Natural killer cell (primary cell): ENCODE measurements at regions not wholly inside any gene's neighbourhood (a gene's known extent, or its start where the extent isn't known, plus 50 kb on each side); places are given as distances from the start of the nearest gene placed in this dataset.

Experiments used
- ATAC-seq, 3 donors: fragments of 150-1000 bp in 2 of 3; fragments of 200-7000 bp in 1 of 3; cut with Tn5 transposase; 1 replicate in 1 of 3; 2 replicates in 2 of 3; pipeline ENCODE4 v1.10.0; 2021; ENCODE audit warnings: mild to moderate bottlenecking in 2 of 3, moderate library complexity in 2 of 3
- DNase-seq, 2 donors: peaks; one replicate each; pipeline versions ENCODE4 v3.0.0 to v3.0.0-alpha.2; 2013 to 2021; ENCODE audit warnings: mixed read lengths in 1 of 2
- H3K27ac ChIP-seq: one replicate; pipeline ENCODE4 v1.5.1; 2013; ENCODE audit warnings: mild to moderate bottlenecking, low read length
- H3K27me3 ChIP-seq: one replicate; pipeline ENCODE4 v1.6.1; 2013; ENCODE audit warnings: low read length; ENCODE audit not compliant: control insufficient read depth, insufficient read depth
- H3K36me3 ChIP-seq: one replicate; pipeline ENCODE4 v1.6.1; 2013; ENCODE audit warnings: low read length; ENCODE audit not compliant: control insufficient read depth, insufficient read depth
- H3K4me1 ChIP-seq: one replicate; pipeline ENCODE4 v1.6.1; 2013; ENCODE audit warnings: low read length; ENCODE audit not compliant: control insufficient read depth, insufficient read depth
- H3K4me3 ChIP-seq: one replicate; pipeline ENCODE4 v1.5.1; 2013; ENCODE audit warnings: low read length
- H3K9me3 ChIP-seq: one replicate; pipeline ENCODE4 v1.6.1; 2013; ENCODE audit warnings: low read length; ENCODE audit not compliant: control insufficient read depth, insufficient read depth
- H3K27ac Mint-ChIP-seq, 2 donors: one replicate each; pipeline ENCODE4 v1.8.0; 2022; ENCODE audit warnings: mild to moderate bottlenecking in 2 of 2, mixed read lengths in 2 of 2, moderate library complexity in 1 of 2
- H3K27me3 Mint-ChIP-seq, 2 donors: one replicate each; pipeline ENCODE4 v1.8.0; 2022; ENCODE audit warnings: low read depth in 2 of 2, mixed read lengths in 2 of 2
- H3K36me3 Mint-ChIP-seq: one replicate; pipeline ENCODE4 v1.8.0; 2022; ENCODE audit warnings: mixed read lengths
- H3K4me1 Mint-ChIP-seq, 2 donors: one replicate each; pipeline ENCODE4 v1.8.0; 2022; ENCODE audit warnings: mixed read lengths in 2 of 2
- H3K4me3 Mint-ChIP-seq: one replicate; pipeline ENCODE4 v1.8.0; 2022; ENCODE audit warnings: mild to moderate bottlenecking, moderate library complexity, mixed read lengths
- H3K9me3 Mint-ChIP-seq, 2 donors: one replicate each; pipeline ENCODE4 v1.8.0; 2022; ENCODE audit warnings: mixed read lengths in 2 of 2
- WGBS: methylation state at CpG from one replicate; pipeline ENCODE4 v1.1.7; 2013; ENCODE audit warnings: missing lambda C conversion rate; ENCODE audit not compliant: insufficient coverage; 5-methylcytosine and 5-hydroxymethylcytosine counted together
- intact Hi-C: fragments of 100-400 bp; cut with micrococcal nuclease; formaldehyde crosslinking; loops from one replicate; pipeline ENCODE4 v1.14.2; 2022
- TF ChIP-seq, protein P1 (sequence below): fragments of 200-600 bp; IDR thresholded peaks from one replicate; pipeline ENCODE4 v1.8.0; 2022; ENCODE audit warnings: antibody characterized with exemption

- H3K9me3 Mint-ChIP-seq = peaks cover 6 to 13% of the 10 kb centered on the region in 2 donors
- Histone ChIP-seq H3K36me3 (no peaks in the 10 kb centered on the region), H3K9me3 (no peaks in the 10 kb centered on the region), H3K27ac (no peak overlapping the region), H3K4me1 (no peaks in the 10 kb centered on the region), H3K4me3 (no peak overlapping the region), H3K27me3 (no peaks in the 10 kb centered on the region)
- H3K4me3 Mint-ChIP-seq = no peak overlapping the region
- no peaks in the 10 kb centered on the region for H3K4me1 Mint-ChIP-seq
- no peak for DNase-seq
- intact Hi-C loops = no loop called here
- no peak for ATAC-seq
- no peaks in the 10 kb centered on the region for H3K36me3 Mint-ChIP-seq
- no peaks in the 10 kb centered on the region for H3K27me3 Mint-ChIP-seq
- TF ChIP-seq, protein P1, sequence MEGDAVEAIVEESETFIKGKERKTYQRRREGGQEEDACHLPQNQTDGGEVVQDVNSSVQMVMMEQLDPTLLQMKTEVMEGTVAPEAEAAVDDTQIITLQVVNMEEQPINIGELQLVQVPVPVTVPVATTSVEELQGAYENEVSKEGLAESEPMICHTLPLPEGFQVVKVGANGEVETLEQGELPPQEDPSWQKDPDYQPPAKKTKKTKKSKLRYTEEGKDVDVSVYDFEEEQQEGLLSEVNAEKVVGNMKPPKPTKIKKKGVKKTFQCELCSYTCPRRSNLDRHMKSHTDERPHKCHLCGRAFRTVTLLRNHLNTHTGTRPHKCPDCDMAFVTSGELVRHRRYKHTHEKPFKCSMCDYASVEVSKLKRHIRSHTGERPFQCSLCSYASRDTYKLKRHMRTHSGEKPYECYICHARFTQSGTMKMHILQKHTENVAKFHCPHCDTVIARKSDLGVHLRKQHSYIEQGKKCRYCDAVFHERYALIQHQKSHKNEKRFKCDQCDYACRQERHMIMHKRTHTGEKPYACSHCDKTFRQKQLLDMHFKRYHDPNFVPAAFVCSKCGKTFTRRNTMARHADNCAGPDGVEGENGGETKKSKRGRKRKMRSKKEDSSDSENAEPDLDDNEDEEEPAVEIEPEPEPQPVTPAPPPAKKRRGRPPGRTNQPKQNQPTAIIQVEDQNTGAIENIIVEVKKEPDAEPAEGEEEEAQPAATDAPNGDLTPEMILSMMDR = no peak
- WGBS = 83% methylated on average over 1 of the region's 2 CpGs
- no peak overlapping the region for H3K27ac Mint-ChIP-seq
Observed at GRCh38 chr7:80278737-80279136, 144.1 kb downstream of the GNAI1 start.

- H3K27me3 ChIP-seq = no peaks in the 10 kb centered on the region
- H3K4me1 ChIP-seq = no peaks in the 10 kb centered on the region
- WGBS = 84% methylated on average over 3 of the region's 6 CpGs
- TF ChIP-seq, protein P1 = no peak
- no peak for ATAC-seq
- Mint-ChIP-seq H3K27ac (no peak overlapping the region), H3K27me3 (no peaks in the 10 kb centered on the region), H3K4me3 (no peak overlapping the region), H3K4me1 (no peaks in the 10 kb centered on the region), H3K9me3 (peaks cover 2 to 13% of the 10 kb centered on the region in 2 donors), H3K36me3 (no peaks in the 10 kb centered on the region)
- no peaks in the 10 kb centered on the region for H3K9me3 ChIP-seq
- no peaks in the 10 kb centered on the region for H3K36me3 ChIP-seq
- intact Hi-C loops = no loop called here
- H3K4me3 ChIP-seq = no peak overlapping the region
- H3K27ac ChIP-seq = no peak overlapping the region
- DNase-seq = no peak
Observed at GRCh38 chr7:80277434-80278427, 143.1 kb downstream of the GNAI1 start.
